GM12878 (cell line): ENCODE measurements at regions not wholly inside any gene's neighbourhood (a gene's known extent, or its start where the extent isn't known, plus 50 kb on each side); places are given as distances from the start of the nearest gene placed in this dataset.

Source experiments
- ATAC-seq: fragments of 200-7000 bp; cut with Tn5 transposase; 3 replicates; pipeline ENCODE4 v1.9.1; 2020; ENCODE audit warnings: mild to moderate bottlenecking, moderate library complexity
- BruUV-seq: library from RNA; stranded (reverse); fragments of 400-500 nt; replicated peaks from 2 replicates; lab custom pipeline; 2021; lab: Mats Ljungman, UMichigan
- CTCF ChIA-PET: fragments of 300-600 bp; sonication (Branson Sonifier 250); formaldehyde crosslinking; extraction: SDS; loops from one replicate; lab custom pipeline; 2021; ENCODE audit warnings: inconsistent platforms; lab: Yijun Ruan, JAX
- POLR2A ChIA-PET: fragments of 350-600 bp; formaldehyde crosslinking; extraction: SDS; loops from one replicate; lab custom pipeline; 2021; ENCODE audit warnings: inconsistent platforms; lab: Charles Lee
- RAD21 ChIA-PET: fragments of 300-600 bp; sonication (Branson Sonifier 250); formaldehyde crosslinking; loops from one replicate; lab custom pipeline; 2023; ENCODE audit warnings: antibody characterized with exemption; ENCODE audit not compliant: unreplicated experiment; lab: Charles Lee
- SMC1A ChIA-PET: fragments of 300-600 bp; sonication (Branson Sonifier 250); formaldehyde crosslinking; loops from one replicate; lab custom pipeline; 2023; ENCODE audit not compliant: unreplicated experiment, uncharacterized antibody; lab: Charles Lee
- DNase-seq: peaks from one replicate; pipeline ENCODE4 v3.0.0-alpha.2; 2011; ENCODE audit warnings: low read depth, low spot score
- FAIRE-seq: peaks from 3 replicates; lab custom pipeline; 2011; peaks lifted over from hg19 to GRCh38; lab: Jason Lieb, UNC
- H2AFZ ChIP-seq: 2 replicates; pipeline ENCODE4 v1.6.0; 2011; ENCODE audit warnings: low read depth, low read length, control low read depth; ENCODE audit not compliant: control insufficient read depth
- H3K27ac ChIP-seq: 2 replicates; pipeline ENCODE4 v1.5.1; 2011; ENCODE audit warnings: control low read depth; ENCODE audit not compliant: control insufficient read depth, insufficient read depth
- H3K27me3 ChIP-seq, 2 experiments: replicated peaks in 1 of 2; 2 replicates each; pipeline versions ENCODE4 v1.6.0 to v1.6.1; 2011; ENCODE audit warnings: low read length in 1 of 2; ENCODE audit not compliant: control insufficient read depth in 2 of 2, insufficient read depth in 2 of 2
- H3K36me3 ChIP-seq, 2 experiments: 2 replicates each; pipeline ENCODE4 v1.5.1; 2011; ENCODE audit warnings: low read length in 1 of 2; ENCODE audit not compliant: control insufficient read depth in 2 of 2, insufficient read depth in 2 of 2
- H3K4me1 ChIP-seq: 2 replicates; pipeline ENCODE4 v1.6.1; 2011; ENCODE audit warnings: mild to moderate bottlenecking, low read length, moderate library complexity, mixed read lengths; ENCODE audit not compliant: control insufficient read depth, insufficient read depth
- H3K4me2 ChIP-seq: 2 replicates; pipeline ENCODE4 v1.6.0; 2011; ENCODE audit warnings: control low read depth; ENCODE audit not compliant: control insufficient read depth, insufficient read depth
- H3K4me3 ChIP-seq: fragments of 200-600 bp; sonication (generic); 2 replicates; pipeline ENCODE4 v1.5.1; 2016
- H3K79me2 ChIP-seq: 2 replicates; pipeline ENCODE4 v1.6.0; 2011; ENCODE audit warnings: low read length; ENCODE audit not compliant: control insufficient read depth, insufficient read depth
- H3K9ac ChIP-seq: 2 replicates; pipeline ENCODE4 v1.8.0; 2011; ENCODE audit warnings: low read length, control low read depth, mixed read lengths; ENCODE audit not compliant: control insufficient read depth, insufficient read depth
- H3K9me3 ChIP-seq: replicated peaks from 3 replicates; pipeline ENCODE4 v1.5.1; 2011; ENCODE audit warnings: mild to moderate bottlenecking, low read length; ENCODE audit not compliant: control insufficient read depth, insufficient read depth
- H4K20me1 ChIP-seq: 2 replicates; pipeline ENCODE4 v1.6.0; 2011; ENCODE audit not compliant: control insufficient read depth, insufficient read depth
- PAX5 ChIP-seq: IDR thresholded peaks from 2 replicates; pipeline ENCODE4 v1.6.1; 2011; ENCODE audit warnings: low read depth, low read length, borderline replicate concordance
- RELA ChIP-seq: fragments of 450-650 bp; IDR thresholded peaks from 2 replicates; pipeline ENCODE4 v1.8.0; 2014; ENCODE audit warnings: borderline replicate concordance; ENCODE audit not compliant: partially characterized antibody
- ZBTB40 ChIP-seq: fragments of 450-650 bp; IDR thresholded peaks from 2 replicates; pipeline ENCODE4 v1.6.1; 2016; ENCODE audit warnings: mild to moderate bottlenecking, moderate library complexity, borderline replicate concordance
- WGBS: methylation state at CpG from one replicate; pipeline ENCODE4 v1.1.6; 2016; ENCODE audit warnings: low lambda C conversion rate; ENCODE audit not compliant: insufficient replicate concordance, insufficient coverage; ENCODE audit errors: missing lambda C conversion rate; 5-methylcytosine and 5-hydroxymethylcytosine counted together
- in situ Hi-C: fragments of 300-500 bp; cut with MboI; formaldehyde crosslinking; loops from 9 replicates; pipeline ENCODE4 v1.14.3; 2018; ENCODE audit warnings: mixed read lengths
- intact Hi-C: fragments of 100-400 bp; cut with micrococcal nuclease; formaldehyde crosslinking; loops from one replicate; pipeline ENCODE4 v1.14.2; 2022; ENCODE audit not compliant: unreplicated experiment

GRCh38 chr11:133746663-133747306 is 98.5 kb downstream of the SPATA19 start:
- SMC1A ChIA-PET: no interaction called here
- no TSS peak for BruUV-seq
- no peaks in the 10 kb centered on the region for H3K4me1 ChIP-seq
- intact Hi-C loops: no loop called here
- no peaks in the 10 kb centered on the region for H3K79me2 ChIP-seq
- POLR2A ChIA-PET: no interaction called here
- ATAC-seq (no peak), DNase-seq (no peak), FAIRE-seq (no peak)
- WGBS: 39% methylated on average over 18 of the region's 18 CpGs
- no peak overlapping the region for H3K27ac ChIP-seq
- no peaks in the 10 kb centered on the region for H3K36me3 ChIP-seq
- RAD21 ChIA-PET: no interaction called here
- H3K4me3 ChIP-seq: no peak overlapping the region
- no peaks in the 10 kb centered on the region for H3K9me3 ChIP-seq
- in situ Hi-C loops: no loop called here
- H4K20me1 ChIP-seq: no peaks in the 10 kb centered on the region
- CTCF ChIA-PET: no interaction called here
- peaks cover 2 to 4% of the 10 kb centered on the region in 2 experiments; a peak in 3 of 4 replicates for H3K27me3 ChIP-seq
- no peak overlapping the region for H3K4me2 ChIP-seq
- H3K9ac ChIP-seq: no peak overlapping the region
- no peak overlapping the region for H2AFZ ChIP-seq
- TF ChIP-seq ZBTB40: no peak
- no peak for TF ChIP-seq RELA
- TF ChIP-seq PAX5: no peak
